ENCODE measurements at regions not wholly inside any gene's neighbourhood (a gene's known extent, or its start where the extent isn't known, plus 50 kb on each side); places are given as distances from the start of the nearest gene placed in this dataset.

GRCh38 chr10:44004913-44005787 lies 356.5 kb upstream of the ZNF32 start:
- no peaks in the 10 kb centered on the region for H3K9me2 ChIP-seq (ENCODE audit: insufficient read depth)
- intact Hi-C loops (cut with micrococcal nuclease), result no loop called here
- H3K27me3 ChIP-seq (ENCODE audit: insufficient read depth, low read length), result peaks cover 22% of the 10 kb centered on the region
- H4K20me1 ChIP-seq (ENCODE audit: insufficient read depth), result no peaks in the 10 kb centered on the region
- H3K4me2 ChIP-seq (ENCODE audit: low read length), result no peak overlapping the region
- no peak overlapping the region for H3K4me3 ChIP-seq (replicated peaks in 1 of 2; ENCODE audit: low read depth in 1 of 2, low read length in 2 of 2)
- TF ChIP-seq CTCF (IDR thresholded peaks at IDR 0.05 in 2 of 3, conservative IDR thresholded peaks at IDR 0.05 in 1 of 3; ENCODE audit: borderline replicate concordance in 1 of 3, insufficient read depth in 1 of 3, low read depth in 2 of 3, low read length in 2 of 3), result no peak
- TF ChIP-seq EZH2phosphoT487 (IDR thresholded peaks at IDR 0.05; ENCODE audit: borderline replicate concordance), result no peak
- TF ChIP-seq CBX3 (IDR thresholded peaks at IDR 0.05; ENCODE audit: low read depth), result no peak
- TF ChIP-seq YY1 (IDR thresholded peaks at IDR 0.05; ENCODE audit: extremely low read depth, insufficient replicate concordance, low read depth, low read length), result no peak
- no peak for TF ChIP-seq POLR2AphosphoS5 (IDR thresholded peaks at IDR 0.05; ENCODE audit: low read depth, low read length)
- TF ChIP-seq MAX (IDR thresholded peaks at IDR 0.05), result no peak
- TF ChIP-seq ELF1 (IDR thresholded peaks at IDR 0.05; ENCODE audit: borderline replicate concordance, low read depth), result no peak
- TF ChIP-seq TCF7L2 (IDR thresholded peaks at IDR 0.05; ENCODE audit: borderline replicate concordance, extremely low read depth, insufficient read depth, insufficient read length), result no peak
- TF ChIP-seq EZH2 (IDR thresholded peaks at IDR 0.05), result no peak
- TF ChIP-seq RAD21 (IDR thresholded peaks at IDR 0.05; ENCODE audit: low read depth), result no peak
- ChIA-PET RAD21 (ENCODE audit: low non-redundant PET in 1 of 2, low total read pairs in 2 of 2, uncharacterized antibody in 2 of 2, unreplicated experiment in 2 of 2) (no interaction called here), POLR2A (no interaction called here), CTCF (no interaction called here)
- H3K36me3 ChIP-seq (ENCODE audit: control insufficient read depth in 1 of 2, insufficient read depth in 2 of 2, low read length in 2 of 2), result no peaks in the 10 kb centered on the region
- no peaks in the 10 kb centered on the region for H3K79me2 ChIP-seq (ENCODE audit: insufficient read depth, low read length)
- ATAC-seq (no peak), DNase-seq (ENCODE audit: low read depth, low spot score) (no peak)
- BruUV-seq (replicated peaks), result no TSS peak
- no peak overlapping the region for H3K9ac ChIP-seq (ENCODE audit: low read length)
- no peaks in the 10 kb centered on the region for H3K4me1 ChIP-seq (ENCODE audit: control insufficient read depth in 1 of 2, insufficient read depth in 2 of 2, low read length in 2 of 2)
- H3K9me3 ChIP-seq (ENCODE audit: control insufficient read depth in 1 of 2, insufficient read depth in 1 of 2, low read depth in 1 of 2, low read length in 2 of 2), result no peaks in the 10 kb centered on the region
- no peak overlapping the region for H2AFZ ChIP-seq (ENCODE audit: low read depth, low read length, poor library complexity, severe bottlenecking)
- no peak overlapping the region for H3K27ac ChIP-seq (ENCODE audit: low read depth, low read length)

Measured in HCT116 (cell line).